Testis (tissue), 2 donors: ENCODE measurements at regions not wholly inside any gene's neighbourhood (a gene's known extent, or its start where the extent isn't known, plus 50 kb on each side); places are given as distances from the start of the nearest gene placed in this dataset.

Experiments
- DNase-seq: peaks from one replicate; pipeline ENCODE4 v3.0.0-alpha.2; 2019
- H3K27ac ChIP-seq, 2 donors: fragments of 200-600 bp; sonication (generic); one replicate each; pipeline ENCODE4 v1.5.1; 2019
- H3K27me3 ChIP-seq: fragments of 200-600 bp; sonication (generic); one replicate; pipeline ENCODE4 v1.5.1; 2019
- H3K36me3 ChIP-seq: fragments of 200-600 bp; sonication (generic); one replicate; pipeline ENCODE4 v1.5.1; 2017; ENCODE audit warnings: low read depth; ENCODE audit errors: missing control alignments
- H3K4me1 ChIP-seq: fragments of 200-600 bp; sonication (generic); one replicate; pipeline ENCODE4 v1.5.1; 2019
- H3K4me3 ChIP-seq, 2 donors: fragments of 200-600 bp; sonication (generic); one replicate each; pipeline ENCODE4 v1.5.1; 2017 to 2019
- H3K9me3 ChIP-seq: fragments of 200-600 bp; sonication (generic); one replicate; pipeline ENCODE4 v1.5.1; 2017
- POLR2A ChIP-seq: fragments of 450-650 bp; IDR thresholded peaks from one replicate; pipeline ENCODE4 v1.6.1; 2017; ENCODE audit warnings: antibody characterized with exemption, mild to moderate bottlenecking, moderate library complexity
- WGBS, 2 donors: methylation state at CpG; one replicate each; pipeline ENCODE4 v1.1.5; 2018; 5-methylcytosine and 5-hydroxymethylcytosine counted together
- intact Hi-C: fragments of 100-400 bp; cut with DNase I; formaldehyde crosslinking; loops from one replicate; pipeline ENCODE4 v1.15.1; 2023; ENCODE audit warnings: low total_unique reads
- TF ChIP-seq, protein P1 (sequence below), 3 experiments: fragments of 450-650 bp in 2 of 3; fragments of 200-600 bp in 1 of 3; sonication (generic) in 1 of 3; IDR thresholded peaks; one replicate each; pipeline ENCODE4 v1.5.1; 2016 to 2019; ENCODE audit warnings: antibody characterized with exemption in 3 of 3, mild to moderate bottlenecking in 2 of 3, moderate library complexity in 1 of 3

DNA sequence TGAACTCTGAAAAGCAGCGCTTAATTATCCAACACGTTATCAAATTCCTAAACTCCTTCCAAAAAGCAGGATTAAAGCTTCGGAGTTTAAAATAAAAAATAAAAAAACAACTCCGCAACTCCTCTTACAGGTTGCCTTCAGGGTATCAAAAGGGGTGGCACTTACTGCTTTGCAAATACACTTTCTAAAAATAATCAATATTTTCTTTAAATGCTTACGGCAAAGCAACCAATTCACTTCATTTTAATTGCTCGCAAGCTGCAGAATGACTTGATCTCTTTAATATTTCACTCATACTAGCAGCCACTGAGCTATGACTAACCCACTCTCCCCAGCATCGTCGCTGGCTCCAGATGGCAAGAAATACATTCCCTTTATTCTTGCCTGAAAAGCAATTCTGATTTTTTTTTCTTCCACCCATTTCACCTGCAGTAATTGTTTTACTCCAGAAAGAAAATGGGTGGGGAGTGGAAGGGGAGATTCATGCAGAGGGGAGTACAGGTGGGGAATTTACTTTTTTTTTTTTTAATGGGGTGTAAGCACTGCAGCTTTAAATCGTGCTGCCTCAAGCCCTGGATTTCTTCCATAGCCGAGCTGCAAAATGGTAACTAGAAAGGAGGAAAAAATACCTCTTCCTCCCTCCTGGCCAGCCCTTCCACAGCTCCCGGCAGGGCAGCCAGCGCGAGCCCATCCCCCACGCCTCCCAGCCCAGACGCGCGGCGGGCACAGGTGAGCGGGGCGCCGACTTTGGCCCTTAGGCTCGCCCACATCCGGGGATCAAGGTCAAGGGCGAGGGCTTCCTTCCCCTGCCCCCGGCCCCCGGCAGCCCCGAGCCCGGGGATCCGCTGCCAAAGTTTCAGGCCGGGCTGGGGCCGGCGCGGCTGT lies 54.2 kb upstream of the FHIP2A start:
- H3K27ac ChIP-seq: peak overlapping the region; percentile 44 to 45
- H3K36me3 ChIP-seq: no peaks in the 10 kb centered on the region
- no peaks in the 10 kb centered on the region for H3K9me3 ChIP-seq
- intact Hi-C loops: no loop called here
- WGBS, 2 donors: 9 to 11% methylated on average over 28 to 33 of the region's 33 CpGs
- TF ChIP-seq, protein P1, sequence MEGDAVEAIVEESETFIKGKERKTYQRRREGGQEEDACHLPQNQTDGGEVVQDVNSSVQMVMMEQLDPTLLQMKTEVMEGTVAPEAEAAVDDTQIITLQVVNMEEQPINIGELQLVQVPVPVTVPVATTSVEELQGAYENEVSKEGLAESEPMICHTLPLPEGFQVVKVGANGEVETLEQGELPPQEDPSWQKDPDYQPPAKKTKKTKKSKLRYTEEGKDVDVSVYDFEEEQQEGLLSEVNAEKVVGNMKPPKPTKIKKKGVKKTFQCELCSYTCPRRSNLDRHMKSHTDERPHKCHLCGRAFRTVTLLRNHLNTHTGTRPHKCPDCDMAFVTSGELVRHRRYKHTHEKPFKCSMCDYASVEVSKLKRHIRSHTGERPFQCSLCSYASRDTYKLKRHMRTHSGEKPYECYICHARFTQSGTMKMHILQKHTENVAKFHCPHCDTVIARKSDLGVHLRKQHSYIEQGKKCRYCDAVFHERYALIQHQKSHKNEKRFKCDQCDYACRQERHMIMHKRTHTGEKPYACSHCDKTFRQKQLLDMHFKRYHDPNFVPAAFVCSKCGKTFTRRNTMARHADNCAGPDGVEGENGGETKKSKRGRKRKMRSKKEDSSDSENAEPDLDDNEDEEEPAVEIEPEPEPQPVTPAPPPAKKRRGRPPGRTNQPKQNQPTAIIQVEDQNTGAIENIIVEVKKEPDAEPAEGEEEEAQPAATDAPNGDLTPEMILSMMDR (IDR thresholded peaks at IDR 0.05): no peak
- TF ChIP-seq POLR2A: no peak
- DNase-seq: peak; percentile 39
- no peaks in the 10 kb centered on the region for H3K27me3 ChIP-seq
- H3K4me1 ChIP-seq: peaks cover 3% of the 10 kb centered on the region
- peak overlapping the region; percentile 56 to 74 for H3K4me3 ChIP-seq

DNA sequence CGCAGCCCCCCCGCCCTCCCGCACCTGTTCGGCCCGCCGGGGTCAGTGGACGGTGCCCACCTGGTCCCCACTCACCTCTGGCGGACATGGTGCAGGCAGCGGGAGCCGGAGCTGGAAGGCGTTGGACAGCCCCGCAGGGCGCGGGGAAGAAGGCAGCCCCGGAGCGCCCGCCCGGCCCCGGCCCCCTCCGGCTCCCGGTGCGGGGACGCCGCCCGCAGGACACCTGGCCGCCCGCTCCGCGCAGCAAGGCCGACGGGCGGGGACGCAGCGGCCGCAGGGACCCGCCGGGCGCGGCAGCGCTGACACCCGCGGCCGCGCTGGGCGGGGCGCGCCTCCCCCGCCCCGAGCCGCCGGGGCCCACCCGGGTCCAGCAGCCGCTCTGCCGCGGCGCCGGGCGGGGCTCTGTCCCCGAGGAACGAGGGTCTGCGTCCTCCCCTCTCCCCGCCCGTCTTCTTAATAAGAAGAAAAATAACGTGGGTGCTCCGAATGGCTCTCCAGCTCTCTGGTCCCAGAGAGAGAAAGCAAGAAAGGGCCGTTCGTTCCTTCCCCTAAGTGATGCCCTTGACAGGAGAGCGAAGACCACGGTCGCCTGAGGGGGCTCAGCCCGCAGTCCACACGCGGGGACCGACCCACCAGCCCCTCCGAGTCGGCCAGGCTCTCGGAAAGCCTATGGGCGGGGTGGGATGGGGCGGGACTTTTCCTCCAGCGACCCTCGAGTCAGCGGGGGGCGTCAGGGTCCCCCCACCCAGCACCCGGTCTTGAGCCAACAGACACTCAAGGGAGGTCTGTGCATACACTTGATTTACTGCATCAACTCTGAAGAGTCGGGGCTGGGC lies 53.4 kb upstream of the FHIP2A start:
- WGBS, 2 donors: 6 to 33% methylated on average over 1 to 51 of the region's 85 CpGs
- TF ChIP-seq POLR2A: no peak
- TF ChIP-seq, protein P1 (IDR thresholded peaks at IDR 0.05): no peak
- intact Hi-C loops: no loop called here
- no peak for DNase-seq
- Histone ChIP-seq H3K4me3 (peak overlapping the region; percentile 56 to 74), H3K9me3 (no peaks in the 10 kb centered on the region), H3K36me3 (no peaks in the 10 kb centered on the region), H3K27ac (peak overlapping the region; percentile 44 to 45), H3K4me1 (peaks cover 3% of the 10 kb centered on the region), H3K27me3 (no peaks in the 10 kb centered on the region)

DNA sequence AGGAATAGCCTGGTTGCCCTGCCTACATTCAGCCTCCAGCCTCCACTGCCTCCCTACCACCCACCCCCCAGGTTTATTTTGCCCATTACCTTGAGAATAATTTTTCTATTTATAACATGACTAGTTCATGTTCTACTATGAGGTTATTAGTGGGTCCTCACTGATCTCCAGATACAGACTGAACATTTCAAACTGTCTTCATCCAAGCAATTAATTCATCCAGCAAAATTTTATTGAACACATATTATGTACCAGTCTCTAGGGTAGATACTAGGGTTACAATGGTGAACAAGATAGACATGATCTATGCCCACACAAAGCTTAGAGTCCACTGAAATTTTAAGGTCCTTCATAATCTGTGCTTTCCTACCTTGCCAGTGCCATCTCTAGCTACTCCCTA lies 51.6 kb upstream of the FHIP2A start:
- Histone ChIP-seq H3K9me3 (no peaks in the 10 kb centered on the region), H3K36me3 (no peaks in the 10 kb centered on the region), H3K4me1 (peaks cover 3% of the 10 kb centered on the region), H3K4me3 (no peak overlapping the region), H3K27ac (no peak overlapping the region), H3K27me3 (no peaks in the 10 kb centered on the region)
- DNase-seq: no peak
- intact Hi-C loops: no loop called here
- no peak for TF ChIP-seq POLR2A
- TF ChIP-seq, protein P1 (IDR thresholded peaks at IDR 0.05): no peak

DNA sequence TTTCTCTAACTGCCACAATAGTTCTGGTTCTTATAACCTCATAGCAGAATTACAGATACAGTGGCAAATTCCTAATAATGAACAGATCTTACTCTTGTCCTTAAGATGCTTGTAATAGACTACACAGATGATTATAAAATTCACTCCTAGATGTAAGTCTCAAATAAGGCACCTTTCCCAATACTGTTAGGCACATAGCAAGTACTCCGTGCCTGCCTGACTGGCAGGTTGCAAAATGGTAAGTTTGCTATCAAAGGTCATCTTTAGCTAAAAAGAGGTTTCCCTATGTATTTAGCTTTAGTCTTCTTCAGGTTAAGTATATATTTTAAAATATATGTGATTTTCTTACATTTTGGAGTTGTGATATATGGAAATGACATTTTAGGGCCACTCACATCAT lies 50.4 kb upstream of the FHIP2A start:
- intact Hi-C loops: no loop called here
- no peaks in the 10 kb centered on the region for H3K9me3 ChIP-seq
- WGBS, 2 donors: 85 to 97% methylated on average over 1 of the region's 1 CpG
- no peaks in the 10 kb centered on the region for H3K36me3 ChIP-seq
- no peak overlapping the region for H3K27ac ChIP-seq
- H3K27me3 ChIP-seq: no peaks in the 10 kb centered on the region
- TF ChIP-seq POLR2A: no peak
- TF ChIP-seq, protein P1 (IDR thresholded peaks at IDR 0.05): no peak
- no peak overlapping the region for H3K4me3 ChIP-seq
- DNase-seq: no peak
- peaks cover 3% of the 10 kb centered on the region for H3K4me1 ChIP-seq
